Colonic mucosa (tissue), 4 donors: ENCODE measurements at regions not wholly inside any gene's neighbourhood (a gene's known extent, or its start where the extent isn't known, plus 50 kb on each side); places are given as distances from the start of the nearest gene placed in this dataset.

Experiments used
- DNase-seq: peaks from one replicate; pipeline ENCODE4 v3.0.0-alpha.2; 2020
- H3K27ac ChIP-seq: fragments of 200-600 bp; one replicate; pipeline ENCODE4 v1.8.0; 2021
- H3K27me3 ChIP-seq: fragments of 200-600 bp; one replicate; pipeline ENCODE4 v1.8.0; 2021
- H3K36me3 ChIP-seq: fragments of 200-600 bp; one replicate; pipeline ENCODE4 v1.8.0; 2021
- H3K4me1 ChIP-seq: fragments of 200-600 bp; one replicate; pipeline ENCODE4 v1.8.0; 2021; ENCODE audit warnings: mild to moderate bottlenecking
- H3K4me3 ChIP-seq: fragments of 200-600 bp; one replicate; pipeline ENCODE4 v1.8.0; 2021
- H3K9ac ChIP-seq, 2 donors: one replicate each; pipeline ENCODE4 v1.7.0; 2013; ENCODE audit warnings: control low read depth in 2 of 2, low read depth in 2 of 2, low read length in 2 of 2
- H3K9me3 ChIP-seq: fragments of 200-600 bp; one replicate; pipeline ENCODE4 v1.8.0; 2021
- CTCF ChIP-seq: fragments of 200-600 bp; IDR thresholded peaks from one replicate; pipeline ENCODE4 v1.8.0; 2022; ENCODE audit warnings: antibody characterized with exemption, mild to moderate bottlenecking
- intact Hi-C: fragments of 100-400 bp; cut with DNase I; formaldehyde crosslinking; loops from one replicate; pipeline ENCODE4 v1.14.1; 2022
- donor health status: healthy.
- donor health status: DM: no; HTN: no; CAD: no.
- donor health status: DM: no; HTN: no; CAD: no.

GRCh38 chr2:235206980-235207579 lies 255.3 kb downstream of the SH3BP4 start:
- no peak for TF ChIP-seq CTCF
- no peak overlapping the region for H3K27ac ChIP-seq
- no peaks in the 10 kb centered on the region for H3K36me3 ChIP-seq
- no peak for DNase-seq
- H3K4me1 ChIP-seq: no peaks in the 10 kb centered on the region
- intact Hi-C loops: no loop called here
- H3K4me3 ChIP-seq: no peak overlapping the region
- no peaks in the 10 kb centered on the region for H3K9me3 ChIP-seq
- no peaks in the 10 kb centered on the region for H3K27me3 ChIP-seq
- no peak overlapping the region for H3K9ac ChIP-seq

- no peak for TF ChIP-seq CTCF
- no peak overlapping the region for H3K27ac ChIP-seq
- no peak for DNase-seq
- H3K36me3 ChIP-seq: no peaks in the 10 kb centered on the region
- H3K27me3 ChIP-seq: no peaks in the 10 kb centered on the region
- no peaks in the 10 kb centered on the region for H3K9me3 ChIP-seq
- H3K4me3 ChIP-seq: no peak overlapping the region
- no peaks in the 10 kb centered on the region for H3K4me1 ChIP-seq
- intact Hi-C loops: no loop called here
- no peak overlapping the region for H3K9ac ChIP-seq
Measured at GRCh38 chr2:235211056-235211455, 259.2 kb downstream of the SH3BP4 start.

- Histone ChIP-seq H3K27me3 (no peaks in the 10 kb centered on the region), H3K27ac (no peak overlapping the region), H3K9me3 (no peaks in the 10 kb centered on the region), H3K36me3 (no peaks in the 10 kb centered on the region), H3K4me3 (no peak overlapping the region), H3K9ac (no peak overlapping the region), H3K4me1 (no peaks in the 10 kb centered on the region)
- no peak for TF ChIP-seq CTCF
- DNase-seq: no peak
- intact Hi-C loops: no loop called here
Measured at GRCh38 chr2:235212501-235213158, 260.8 kb downstream of the SH3BP4 start.

- intact Hi-C loops: no loop called here
- Histone ChIP-seq H3K27ac (no peak overlapping the region), H3K9me3 (no peaks in the 10 kb centered on the region), H3K9ac (no peak overlapping the region), H3K27me3 (no peaks in the 10 kb centered on the region), H3K36me3 (no peaks in the 10 kb centered on the region), H3K4me1 (no peaks in the 10 kb centered on the region), H3K4me3 (no peak overlapping the region)
- no peak for DNase-seq
- no peak for TF ChIP-seq CTCF
Measured at GRCh38 chr2:235215248-235215647, 263.4 kb downstream of the SH3BP4 start.

GRCh38 chr2:235216901-235217300 lies 265.1 kb downstream of the SH3BP4 start:
- DNase-seq: no peak
- Histone ChIP-seq H3K27ac (no peak overlapping the region), H3K36me3 (no peaks in the 10 kb centered on the region), H3K27me3 (no peaks in the 10 kb centered on the region), H3K9ac (no peak overlapping the region), H3K4me1 (no peaks in the 10 kb centered on the region), H3K9me3 (no peaks in the 10 kb centered on the region), H3K4me3 (no peak overlapping the region)
- no peak for TF ChIP-seq CTCF
- intact Hi-C loops: no loop called here
